Keratinocyte (primary cell): ENCODE measurements at regions not wholly inside any gene's neighbourhood (a gene's known extent, or its start where the extent isn't known, plus 50 kb on each side); places are given as distances from the start of the nearest gene placed in this dataset.

ENCODE experiments used
- DNase-seq: peaks from one replicate; pipeline ENCODE4 v3.0.0-alpha.2; 2011; ENCODE audit warnings: low read depth, missing footprints, low spot score
- FAIRE-seq: peaks from 2 replicates; lab custom pipeline; 2011; peaks lifted over from hg19 to GRCh38; lab: Jason Lieb, UNC
- H2AFZ ChIP-seq: 2 replicates; pipeline ENCODE4 v1.6.0; 2012; ENCODE audit warnings: low read length, control low read depth, inconsistent platforms; ENCODE audit not compliant: control insufficient read depth
- H3K27ac ChIP-seq: 2 replicates; pipeline ENCODE4 v1.5.1; 2011; ENCODE audit warnings: low read length; ENCODE audit not compliant: control insufficient read depth, insufficient read depth
- H3K27me3 ChIP-seq: 3 replicates; pipeline ENCODE4 v1.6.0; 2011; ENCODE audit warnings: low read length; ENCODE audit not compliant: control insufficient read depth, insufficient read depth; ENCODE audit errors: extremely low read depth
- H3K36me3 ChIP-seq, 2 experiments: 2 replicates in 1 of 2; 3 replicates in 1 of 2; pipeline ENCODE4 v1.5.1; 2011; ENCODE audit warnings: low read length in 2 of 2, mild to moderate bottlenecking in 1 of 2; ENCODE audit not compliant: control insufficient read depth in 2 of 2, insufficient read depth in 2 of 2; ENCODE audit errors: extremely low read depth in 1 of 2
- H3K4me1 ChIP-seq: 3 replicates; pipeline ENCODE4 v1.5.1; 2011; ENCODE audit warnings: low read length; ENCODE audit not compliant: control insufficient read depth, insufficient read depth; ENCODE audit errors: extremely low read depth
- H3K4me2 ChIP-seq: 3 replicates; pipeline ENCODE4 v1.6.0; 2011; ENCODE audit warnings: low read depth, low read length; ENCODE audit not compliant: control insufficient read depth, insufficient read depth; ENCODE audit errors: extremely low read depth
- H3K4me3 ChIP-seq, 3 experiments: fragments of 200-600 bp in 1 of 3; sonication (generic) in 1 of 3; 2 replicates in 2 of 3; 3 replicates in 1 of 3; pipeline ENCODE4 v1.5.1; 2011 to 2016; ENCODE audit warnings: low read length in 3 of 3, mild to moderate bottlenecking in 3 of 3, control low read depth in 2 of 3, inconsistent platforms in 1 of 3, low read depth in 1 of 3, mixed read lengths in 1 of 3, mixed run types in 1 of 3, moderate library complexity in 1 of 3; ENCODE audit not compliant: control insufficient read depth in 2 of 3, insufficient read depth in 2 of 3; ENCODE audit errors: extremely low read depth in 1 of 3
- H3K79me2 ChIP-seq: 2 replicates; pipeline ENCODE4 v1.6.0; 2012; ENCODE audit warnings: low read length; ENCODE audit not compliant: control insufficient read depth, insufficient read depth
- H3K9ac ChIP-seq: 3 replicates; pipeline ENCODE4 v1.6.0; 2011; ENCODE audit warnings: low read length; ENCODE audit not compliant: control insufficient read depth, insufficient read depth; ENCODE audit errors: extremely low read depth
- H3K9me1 ChIP-seq: 3 replicates; pipeline ENCODE4 v1.6.0; 2011; ENCODE audit warnings: low read length; ENCODE audit not compliant: control insufficient read depth, insufficient read depth; ENCODE audit errors: extremely low read depth
- H3K9me3 ChIP-seq: 2 replicates; pipeline ENCODE4 v1.5.1; 2012; ENCODE audit warnings: low read depth, low read length; ENCODE audit not compliant: control insufficient read depth
- H4K20me1 ChIP-seq: 3 replicates; pipeline ENCODE4 v1.6.0; 2011; ENCODE audit warnings: low read length; ENCODE audit not compliant: control insufficient read depth, insufficient read depth; ENCODE audit errors: extremely low read depth
- CTCF ChIP-seq, 3 experiments: IDR thresholded peaks in 1 of 3; conservative IDR thresholded peaks in 1 of 3; optimal IDR thresholded peaks in 1 of 3; 2 replicates in 2 of 3; 3 replicates in 1 of 3; pipeline versions ENCODE3 to v1.5.1; 2011; ENCODE audit warnings: low read length in 3 of 3, mild to moderate bottlenecking in 3 of 3, moderate library complexity in 2 of 3, control low read depth in 1 of 3, inconsistent platforms in 1 of 3; ENCODE audit not compliant: insufficient read depth in 2 of 3; ENCODE audit errors: extremely low read depth in 1 of 3
- EZH2 ChIP-seq: IDR thresholded peaks from one replicate; pipeline ENCODE4 v1.6.1; 2012; ENCODE audit warnings: inconsistent platforms, mild to moderate bottlenecking, low read length, moderate library complexity
- dilution Hi-C: fragments of 300-500 bp; cut with MboI; formaldehyde crosslinking; loops from one replicate; pipeline ENCODE4 v1.7.0; 2020; ENCODE audit warnings: low sequenced_read_pairs; ENCODE audit not compliant: extremely low pct_ligation_motif_present

GRCh38 chr5:88515068-88515467 lies 246.4 kb upstream of the TMEM161B start:
- FAIRE-seq = no peak
- H4K20me1 ChIP-seq = no peaks in the 10 kb centered on the region

GRCh38 chr5:88509403-88509802 lies 240.8 kb upstream of the TMEM161B start:
- H3K9ac ChIP-seq = no peak overlapping the region

More at GRCh38 chr5:88515068-88515467, 246.4 kb upstream of the TMEM161B start:
- Histone ChIP-seq H3K4me3 (no peak overlapping the region), H3K79me2 (no peaks in the 10 kb centered on the region), H3K9me1 (no peaks in the 10 kb centered on the region), H3K9ac (no peak overlapping the region), H3K9me3 (no peaks in the 10 kb centered on the region), H2AFZ (no peak overlapping the region), H3K4me2 (no peak overlapping the region), H3K27ac (no peak overlapping the region), H3K27me3 (no peaks in the 10 kb centered on the region), H3K36me3 (no peaks in the 10 kb centered on the region), H3K4me1 (no peaks in the 10 kb centered on the region)
- DNase-seq = no peak
- no peak for TF ChIP-seq EZH2
- dilution Hi-C loops = no loop called here

More at GRCh38 chr5:88509403-88509802, 240.8 kb upstream of the TMEM161B start:
- no peak for FAIRE-seq
- no peak for TF ChIP-seq CTCF (optimal IDR thresholded peaks at IDR 0.05 in 1 of 3, IDR thresholded peaks at IDR 0.05 in 1 of 3, conservative IDR thresholded peaks at IDR 0.05 in 1 of 3; ENCODE audit: extremely low read depth in 1 of 3, insufficient read depth in 2 of 3, low read length in 3 of 3)
- no peak for TF ChIP-seq EZH2
- Histone ChIP-seq H3K4me3 (no peak overlapping the region), H3K9me1 (no peaks in the 10 kb centered on the region), H3K27ac (no peak overlapping the region), H3K4me2 (no peak overlapping the region), H3K27me3 (no peaks in the 10 kb centered on the region), H4K20me1 (no peaks in the 10 kb centered on the region), H2AFZ (no peak overlapping the region), H3K9me3 (no peaks in the 10 kb centered on the region), H3K4me1 (no peaks in the 10 kb centered on the region), H3K36me3 (no peaks in the 10 kb centered on the region), H3K79me2 (no peaks in the 10 kb centered on the region)
- no peak for DNase-seq
- dilution Hi-C loops = no loop called here
